Body of pancreas (tissue), 4 donors: ENCODE measurements at regions not wholly inside any gene's neighbourhood (a gene's known extent, or its start where the extent isn't known, plus 50 kb on each side); places are given as distances from the start of the nearest gene placed in this dataset.

ENCODE experiments used
- ATAC-seq: fragments of 150-250 bp; one replicate; pipeline ENCODE4 v1.9.1; 2016
- DNase-seq, 4 donors: peaks; one replicate each; pipeline ENCODE4 v3.0.0-alpha.2; 2019
- H3K27ac ChIP-seq, 4 donors: fragments of 200-600 bp; sonication (generic); 1 replicate in 3 of 4; 2 replicates in 1 of 4; pipeline versions ENCODE4 v1.5.1 to v1.6.1; 2016 to 2019; ENCODE audit warnings: mild to moderate bottlenecking in 1 of 4, mixed read lengths in 1 of 4, moderate library complexity in 1 of 4
- H3K27me3 ChIP-seq, 2 donors: fragments of 200-600 bp; sonication (generic); one replicate each; pipeline ENCODE4 v1.6.0; 2016; ENCODE audit warnings: mild to moderate bottlenecking in 1 of 2
- H3K36me3 ChIP-seq, 2 donors: fragments of 200-600 bp; sonication (generic); replicated peaks in 1 of 2; 2 replicates each; pipeline ENCODE4 v1.5.1; 2016; ENCODE audit warnings: low read depth in 2 of 2; ENCODE audit not compliant: insufficient read depth in 1 of 2
- H3K4me1 ChIP-seq: fragments of 200-600 bp; sonication (generic); one replicate; pipeline ENCODE4 v1.6.0; 2016
- H3K4me3 ChIP-seq, 2 donors: fragments of 200-600 bp; sonication (generic); 1 replicate in 1 of 2; 2 replicates in 1 of 2; pipeline ENCODE4 v1.5.1; 2016 to 2019
- H3K9me3 ChIP-seq, 3 donors: fragments of 200-600 bp; sonication (generic); 1 replicate in 2 of 3; 2 replicates in 1 of 3; pipeline ENCODE4 v1.5.1; 2016
- POLR2A ChIP-seq, 3 donors: fragments of 450-650 bp; IDR thresholded peaks; one replicate each; pipeline ENCODE4 v1.6.1; 2016; ENCODE audit warnings: antibody characterized with exemption in 3 of 3, mild to moderate bottlenecking in 2 of 3
- WGBS, 2 donors: methylation state at CpG; one replicate each; pipeline ENCODE4 v1.1.5; 2017; 5-methylcytosine and 5-hydroxymethylcytosine counted together
- intact Hi-C: fragments of 100-400 bp; cut with DNase I; formaldehyde crosslinking; loops from one replicate; pipeline ENCODE4 v1.15.1; 2023
- TF ChIP-seq, protein P1 (sequence below), 7 experiments: fragments of 450-650 bp in 4 of 7; fragments of 200-600 bp in 3 of 7; sonication (generic) in 3 of 7; IDR thresholded peaks; one replicate each; pipeline ENCODE4 v1.5.1; 2016 to 2019; ENCODE audit warnings: antibody characterized with exemption in 7 of 7

DNA sequence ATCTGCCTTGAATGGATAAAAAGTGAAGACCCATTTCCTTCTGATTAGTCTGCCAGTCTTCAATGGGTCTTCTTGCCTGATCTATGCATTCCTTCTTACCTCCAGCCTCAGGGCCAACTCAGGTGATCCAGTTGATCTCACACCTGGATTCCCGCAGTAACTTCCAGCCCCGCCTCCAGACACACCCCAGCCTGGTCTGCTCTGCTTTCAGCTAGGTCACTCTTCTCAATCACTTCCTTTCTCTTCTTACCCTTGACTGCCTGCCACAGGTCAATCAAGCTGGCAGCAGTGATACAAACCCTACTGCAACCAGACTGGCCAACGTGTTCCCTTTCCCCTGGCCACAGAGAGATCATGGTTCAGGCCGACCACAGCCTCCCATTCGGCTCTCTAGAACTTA lies 263.6 kb downstream of the ZNF516 start:
- intact Hi-C loops: no loop called here
- no peak overlapping the region for H3K4me3 ChIP-seq
- no peaks in the 10 kb centered on the region for H3K4me1 ChIP-seq
- no peaks in the 10 kb centered on the region for H3K36me3 ChIP-seq
- H3K27ac ChIP-seq: no peak overlapping the region
- H3K9me3 ChIP-seq: no peaks in the 10 kb centered on the region
- no peak for ATAC-seq
- no peak for DNase-seq
- TF ChIP-seq, protein P1, sequence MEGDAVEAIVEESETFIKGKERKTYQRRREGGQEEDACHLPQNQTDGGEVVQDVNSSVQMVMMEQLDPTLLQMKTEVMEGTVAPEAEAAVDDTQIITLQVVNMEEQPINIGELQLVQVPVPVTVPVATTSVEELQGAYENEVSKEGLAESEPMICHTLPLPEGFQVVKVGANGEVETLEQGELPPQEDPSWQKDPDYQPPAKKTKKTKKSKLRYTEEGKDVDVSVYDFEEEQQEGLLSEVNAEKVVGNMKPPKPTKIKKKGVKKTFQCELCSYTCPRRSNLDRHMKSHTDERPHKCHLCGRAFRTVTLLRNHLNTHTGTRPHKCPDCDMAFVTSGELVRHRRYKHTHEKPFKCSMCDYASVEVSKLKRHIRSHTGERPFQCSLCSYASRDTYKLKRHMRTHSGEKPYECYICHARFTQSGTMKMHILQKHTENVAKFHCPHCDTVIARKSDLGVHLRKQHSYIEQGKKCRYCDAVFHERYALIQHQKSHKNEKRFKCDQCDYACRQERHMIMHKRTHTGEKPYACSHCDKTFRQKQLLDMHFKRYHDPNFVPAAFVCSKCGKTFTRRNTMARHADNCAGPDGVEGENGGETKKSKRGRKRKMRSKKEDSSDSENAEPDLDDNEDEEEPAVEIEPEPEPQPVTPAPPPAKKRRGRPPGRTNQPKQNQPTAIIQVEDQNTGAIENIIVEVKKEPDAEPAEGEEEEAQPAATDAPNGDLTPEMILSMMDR (IDR thresholded peaks at IDR 0.05): no peak
- TF ChIP-seq POLR2A (IDR thresholded peaks at IDR 0.05): no peak
- H3K27me3 ChIP-seq: no peaks in the 10 kb centered on the region
- 60 to 75% methylated on average over 5 of the region's 5 CpGs for WGBS, 2 donors

GRCh38 chr18:76230791-76231190 lies 264.3 kb downstream of the ZNF516 start:
- Histone ChIP-seq H3K4me3 (no peak overlapping the region), H3K4me1 (no peaks in the 10 kb centered on the region), H3K27ac (no peak overlapping the region), H3K9me3 (no peaks in the 10 kb centered on the region), H3K36me3 (no peaks in the 10 kb centered on the region), H3K27me3 (no peaks in the 10 kb centered on the region)
- intact Hi-C loops: no loop called here
- ATAC-seq: no peak
- 63 to 65% methylated on average over 11 of the region's 11 CpGs for WGBS, 2 donors
- TF ChIP-seq, protein P1 (IDR thresholded peaks at IDR 0.05): no peak
- no peak for TF ChIP-seq POLR2A (IDR thresholded peaks at IDR 0.05)
- no peak for DNase-seq

- no peaks in the 10 kb centered on the region for H3K27me3 ChIP-seq
- H3K4me1 ChIP-seq: no peaks in the 10 kb centered on the region
- H3K9me3 ChIP-seq: no peaks in the 10 kb centered on the region
- intact Hi-C loops: no loop called here
- H3K4me3 ChIP-seq: no peak overlapping the region
- 60 to 67% methylated on average over 7 of the region's 7 CpGs for WGBS, 2 donors
- H3K27ac ChIP-seq: no peak overlapping the region
- ATAC-seq: no peak
- no peak for TF ChIP-seq POLR2A (IDR thresholded peaks at IDR 0.05)
- TF ChIP-seq, protein P1 (IDR thresholded peaks at IDR 0.05): no peak
- H3K36me3 ChIP-seq: no peaks in the 10 kb centered on the region
- DNase-seq: no peak
Observed at GRCh38 chr18:76228716-76229115, 266.3 kb downstream of the ZNF516 start.

DNA sequence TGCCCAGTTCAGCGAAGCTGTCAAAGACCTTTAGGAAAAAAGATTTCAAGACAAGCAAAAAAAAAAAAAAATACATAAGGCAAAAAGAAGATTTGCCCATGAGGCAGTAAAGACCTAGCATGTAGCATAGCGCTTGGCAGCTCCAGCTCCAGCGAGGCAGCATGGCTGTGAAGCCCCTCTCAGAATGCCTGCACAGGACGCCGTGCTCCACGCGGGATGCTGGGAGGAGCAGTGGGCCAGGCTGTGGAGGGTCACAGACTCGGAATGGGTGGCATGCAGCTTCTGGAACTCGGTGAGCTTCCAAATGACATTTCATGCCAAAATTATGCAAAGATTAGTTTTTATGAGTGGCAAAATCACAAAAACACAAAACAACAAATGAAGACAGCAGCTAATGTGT lies 267.3 kb downstream of the ZNF516 start:
- DNase-seq (no peak), ATAC-seq (no peak)
- TF ChIP-seq, protein P1 (IDR thresholded peaks at IDR 0.05): no peak
- TF ChIP-seq POLR2A (IDR thresholded peaks at IDR 0.05): no peak
- Histone ChIP-seq H3K27ac (no peak overlapping the region), H3K9me3 (no peaks in the 10 kb centered on the region), H3K27me3 (no peaks in the 10 kb centered on the region), H3K36me3 (no peaks in the 10 kb centered on the region), H3K4me1 (no peaks in the 10 kb centered on the region), H3K4me3 (no peak overlapping the region)
- WGBS, 2 donors: 73 to 77% methylated on average over 9 of the region's 9 CpGs
- intact Hi-C loops: no loop called here

DNA sequence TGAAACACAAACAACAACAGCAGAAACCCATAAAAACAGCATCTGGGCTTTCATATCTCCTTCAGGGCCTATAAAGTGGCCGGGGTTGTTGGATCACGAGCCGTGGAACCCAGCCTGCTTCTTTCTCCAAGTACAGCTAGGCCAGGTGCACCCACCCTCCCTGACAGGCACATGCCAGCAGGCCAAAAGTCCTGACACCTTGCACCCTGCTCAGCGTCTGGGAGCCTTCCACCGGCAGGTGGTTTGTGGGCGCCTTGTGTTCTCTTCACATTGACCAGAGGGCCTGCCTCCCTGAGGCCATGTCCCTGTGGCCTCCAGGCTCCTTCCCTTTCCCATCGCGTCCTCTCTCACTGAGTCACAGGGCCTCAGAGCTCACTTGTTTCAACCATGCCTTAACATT lies 271.6 kb downstream of the ZNF516 start:
- Histone ChIP-seq H3K27ac (no peak overlapping the region), H3K4me1 (no peaks in the 10 kb centered on the region), H3K36me3 (no peaks in the 10 kb centered on the region), H3K27me3 (no peaks in the 10 kb centered on the region), H3K4me3 (no peak overlapping the region), H3K9me3 (no peaks in the 10 kb centered on the region)
- WGBS, 2 donors: 88 to 93% methylated on average over 8 of the region's 8 CpGs
- DNase-seq (no peak), ATAC-seq (no peak)
- no peak for TF ChIP-seq POLR2A (IDR thresholded peaks at IDR 0.05)
- TF ChIP-seq, protein P1 (IDR thresholded peaks at IDR 0.05): no peak
- intact Hi-C loops: no loop called here
